H1 (cell line): ENCODE measurements at regions not wholly inside any gene's neighbourhood (a gene's known extent, or its start where the extent isn't known, plus 50 kb on each side); places are given as distances from the start of the nearest gene placed in this dataset.

Experiments
- BRCA1 ChIP-seq: IDR thresholded peaks from 2 replicates; pipeline ENCODE4 v1.6.1; 2012; ENCODE audit warnings: low read depth, low read length, improper control_type of control experiment
- CBX5 ChIP-seq: fragments of 300-800, 300-1000 bp; sonication (generic); IDR thresholded peaks from 2 replicates; pipeline ENCODE4 v1.7.1; 2016; ENCODE audit warnings: antibody characterized with exemption, low read length, low read depth
- CBX8 ChIP-seq: fragments of 300-800, 300-1000 bp; sonication (generic); IDR thresholded peaks from 2 replicates; pipeline ENCODE4 v1.7.1; 2016; ENCODE audit warnings: low read depth, low read length, borderline replicate concordance
- CEBPB ChIP-seq: IDR thresholded peaks from 2 replicates; pipeline ENCODE4 v1.6.1; 2012; ENCODE audit warnings: low read depth, low read length
- CHD2 ChIP-seq: IDR thresholded peaks from 2 replicates; pipeline ENCODE4 v1.6.1; 2012; ENCODE audit warnings: low read length, improper control_type of control experiment
- CTCF ChIP-seq, 3 experiments: IDR thresholded peaks; 1 replicate in 2 of 3; 2 replicates in 1 of 3; pipeline versions ENCODE4 v1.5.1 to v1.6.1; 2011; ENCODE audit warnings: low read length in 3 of 3, mild to moderate bottlenecking in 3 of 3, inconsistent platforms in 2 of 3, low read depth in 1 of 3, moderate library complexity in 1 of 3; ENCODE audit not compliant: insufficient read depth in 1 of 3; ENCODE audit errors: control extremely low read depth in 1 of 3
- EGR1 ChIP-seq: IDR thresholded peaks from 2 replicates; pipeline ENCODE4 v1.6.1; 2011; ENCODE audit warnings: low read depth, low read length, borderline replicate concordance
- KDM1A ChIP-seq: fragments of 200-600, 300-600 bp; sonication (generic); IDR thresholded peaks from 2 replicates; pipeline ENCODE4 v1.7.1; 2016; ENCODE audit warnings: mild to moderate bottlenecking, low read length, borderline replicate concordance
- POLR2A ChIP-seq, 2 experiments: IDR thresholded peaks; 1 replicate in 1 of 2; 2 replicates in 1 of 2; pipeline ENCODE4 v1.6.1; 2011; ENCODE audit warnings: low read depth in 2 of 2, low read length in 2 of 2, mild to moderate bottlenecking in 2 of 2; ENCODE audit errors: control extremely low read depth in 1 of 2
- TAF1 ChIP-seq: IDR thresholded peaks from 2 replicates; pipeline ENCODE4 v1.6.1; 2011; ENCODE audit warnings: mild to moderate bottlenecking, low read depth, low read length
- TBP ChIP-seq: IDR thresholded peaks from 2 replicates; pipeline ENCODE4 v1.6.1; 2011; ENCODE audit warnings: low read depth, low read length, improper control_type of control experiment

GRCh38 chr12:20127413-20127812 lies 240.9 kb upstream of the PDE3A start:
- TF ChIP-seq CHD2 (no peak), BRCA1 (no peak), TBP (no peak), EGR1 (no peak), POLR2A (IDR thresholded peaks at IDR 0.05; ENCODE audit: control extremely low read depth in 1 of 2, low read depth in 2 of 2, low read length in 2 of 2) (no peak), CTCF (IDR thresholded peaks at IDR 0.05; ENCODE audit: control extremely low read depth in 1 of 3, insufficient read depth in 1 of 3, low read depth in 1 of 3, low read length in 3 of 3) (no peak), CBX5 (no peak), KDM1A (no peak), CEBPB (no peak), TAF1 (no peak), CBX8 (no peak)
